ENCODE measurements at regions not wholly inside any gene's neighbourhood (a gene's known extent, or its start where the extent isn't known, plus 50 kb on each side); places are given as distances from the start of the nearest gene placed in this dataset.

- no peak overlapping the region for H3K4me3 ChIP-seq (ENCODE audit: low read depth, low read length)
- TF ChIP-seq, protein P1, sequence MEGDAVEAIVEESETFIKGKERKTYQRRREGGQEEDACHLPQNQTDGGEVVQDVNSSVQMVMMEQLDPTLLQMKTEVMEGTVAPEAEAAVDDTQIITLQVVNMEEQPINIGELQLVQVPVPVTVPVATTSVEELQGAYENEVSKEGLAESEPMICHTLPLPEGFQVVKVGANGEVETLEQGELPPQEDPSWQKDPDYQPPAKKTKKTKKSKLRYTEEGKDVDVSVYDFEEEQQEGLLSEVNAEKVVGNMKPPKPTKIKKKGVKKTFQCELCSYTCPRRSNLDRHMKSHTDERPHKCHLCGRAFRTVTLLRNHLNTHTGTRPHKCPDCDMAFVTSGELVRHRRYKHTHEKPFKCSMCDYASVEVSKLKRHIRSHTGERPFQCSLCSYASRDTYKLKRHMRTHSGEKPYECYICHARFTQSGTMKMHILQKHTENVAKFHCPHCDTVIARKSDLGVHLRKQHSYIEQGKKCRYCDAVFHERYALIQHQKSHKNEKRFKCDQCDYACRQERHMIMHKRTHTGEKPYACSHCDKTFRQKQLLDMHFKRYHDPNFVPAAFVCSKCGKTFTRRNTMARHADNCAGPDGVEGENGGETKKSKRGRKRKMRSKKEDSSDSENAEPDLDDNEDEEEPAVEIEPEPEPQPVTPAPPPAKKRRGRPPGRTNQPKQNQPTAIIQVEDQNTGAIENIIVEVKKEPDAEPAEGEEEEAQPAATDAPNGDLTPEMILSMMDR (IDR thresholded peaks at IDR 0.05; ENCODE audit: low read depth, low read length, missing control alignments): no peak
- no peak for DNase-seq (ENCODE audit: low read depth)
These were observed 424.0 kb downstream of the SH3GL2 start for GRCh38 chr9:18002718-18003438.

GRCh38 chr9:18006591-18006990 is 427.7 kb downstream of the SH3GL2 start:
- no peak overlapping the region for H3K4me3 ChIP-seq (ENCODE audit: low read depth, low read length)
- TF ChIP-seq, protein P1 (IDR thresholded peaks at IDR 0.05; ENCODE audit: low read depth, low read length, missing control alignments): no peak
- no peak for DNase-seq (ENCODE audit: low read depth)

GRCh38 chr9:18007621-18008020 is 428.8 kb downstream of the SH3GL2 start:
- no peak overlapping the region for H3K4me3 ChIP-seq (ENCODE audit: low read depth, low read length)
- TF ChIP-seq, protein P1 (IDR thresholded peaks at IDR 0.05; ENCODE audit: low read depth, low read length, missing control alignments): no peak
- DNase-seq (ENCODE audit: low read depth): no peak

DNA sequence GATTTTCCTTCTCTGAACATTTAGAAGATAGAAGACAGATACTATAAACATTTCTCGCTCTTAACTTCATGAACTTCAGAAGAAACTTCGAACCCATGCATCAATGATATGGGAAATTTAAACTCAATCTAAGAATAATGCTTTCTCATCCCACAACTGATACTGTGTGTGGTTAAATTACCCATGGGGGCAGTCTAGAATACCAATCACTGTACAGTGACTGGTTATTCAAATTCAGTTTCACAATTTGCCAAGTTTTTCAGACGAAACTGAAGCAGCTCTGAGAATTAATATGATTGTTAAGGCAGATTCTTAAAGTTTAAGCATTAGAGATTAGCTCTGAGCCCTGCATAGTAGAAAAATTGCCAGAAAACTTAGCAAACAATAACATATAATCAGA is 431.0 kb downstream of the SH3GL2 start:
- H3K4me3 ChIP-seq (ENCODE audit: low read depth, low read length): no peak overlapping the region
- TF ChIP-seq, protein P1 (IDR thresholded peaks at IDR 0.05; ENCODE audit: low read depth, low read length, missing control alignments): no peak
- no peak for DNase-seq (ENCODE audit: low read depth)

DNA sequence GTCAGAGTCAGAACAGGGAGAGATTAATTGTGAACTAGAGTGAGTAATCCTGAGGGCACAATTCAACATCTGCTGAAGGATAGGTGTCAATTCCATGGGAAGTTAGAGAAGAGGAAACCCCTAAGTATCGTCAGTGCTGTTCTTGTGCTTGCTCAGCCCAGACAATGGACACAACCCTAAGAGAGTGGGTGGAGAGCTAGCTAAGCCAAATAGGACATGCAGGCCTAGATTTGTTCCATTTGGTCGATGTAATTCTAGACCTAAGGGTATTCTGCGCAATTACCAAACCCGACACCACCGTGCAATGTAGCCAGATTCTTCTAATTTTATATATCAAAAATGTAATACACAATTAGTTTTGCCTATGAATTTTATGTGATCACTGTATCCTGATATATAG is 431.6 kb downstream of the SH3GL2 start:
- no peak overlapping the region for H3K4me3 ChIP-seq (ENCODE audit: low read depth, low read length)
- TF ChIP-seq, protein P1 (IDR thresholded peaks at IDR 0.05; ENCODE audit: low read depth, low read length, missing control alignments): no peak
- DNase-seq (ENCODE audit: low read depth): no peak

- H3K4me3 ChIP-seq (ENCODE audit: low read depth, low read length): no peak overlapping the region
- TF ChIP-seq, protein P1 (IDR thresholded peaks at IDR 0.05; ENCODE audit: low read depth, low read length, missing control alignments): no peak
- DNase-seq (ENCODE audit: low read depth): no peak
These were observed 433.3 kb downstream of the SH3GL2 start for GRCh38 chr9:18012170-18012569.

GRCh38 chr9:18014556-18014955 is 435.7 kb downstream of the SH3GL2 start:
- DNase-seq (ENCODE audit: low read depth): no peak
- TF ChIP-seq, protein P1 (IDR thresholded peaks at IDR 0.05; ENCODE audit: low read depth, low read length, missing control alignments): no peak
- H3K4me3 ChIP-seq (ENCODE audit: low read depth, low read length): no peak overlapping the region
